HepG2 (cell line): ENCODE measurements at regions not wholly inside any gene's neighbourhood (a gene's known extent, or its start where the extent isn't known, plus 50 kb on each side); places are given as distances from the start of the nearest gene placed in this dataset.

Experiments used
- E2F1 ChIP-seq: sonication (generic); formaldehyde crosslinking; IDR thresholded peaks from 2 replicates; pipeline ENCODE4 v1.5.0; 2020; ENCODE audit warnings: missing genetic modification reagents
- FIP1L1 ChIP-seq: fragments of 200-400 bp; formaldehyde crosslinking; IDR thresholded peaks from 2 replicates; pipeline ENCODE4 v1.6.1; 2018; ENCODE audit warnings: low read depth, mild to moderate bottlenecking, low read length, moderate library complexity, borderline replicate concordance; ENCODE audit not compliant: insufficient read depth
- JUN ChIP-seq: sonication (generic); formaldehyde crosslinking; IDR thresholded peaks from 2 replicates; pipeline ENCODE4 v1.4.0; 2020; ENCODE audit warnings: mild to moderate bottlenecking, missing genetic modification reagents
- NFYC ChIP-seq: IDR thresholded peaks from 2 replicates; pipeline ENCODE4 v1.6.1; 2016; ENCODE audit warnings: missing genetic modification reagents, missing compliant biosample characterization
- USF2 ChIP-seq, 2 experiments: sonication (generic) in 1 of 2; formaldehyde crosslinking in 1 of 2; IDR thresholded peaks; 2 replicates each; pipeline versions ENCODE4 v1.5.1 to v1.6.1; 2011 to 2020; ENCODE audit warnings: borderline replicate concordance in 1 of 2, low read depth in 1 of 2, low read length in 1 of 2, mild to moderate bottlenecking in 1 of 2, missing genetic modification reagents in 1 of 2, moderate library complexity in 1 of 2
- XBP1 ChIP-seq: sonication (generic); formaldehyde crosslinking; IDR thresholded peaks from 2 replicates; pipeline ENCODE4 v1.5.0; 2020; ENCODE audit warnings: missing genetic modification reagents
- ZFX ChIP-seq: sonication (generic); formaldehyde crosslinking; IDR thresholded peaks from 2 replicates; pipeline ENCODE4 v1.4.0; 2020; ENCODE audit warnings: mild to moderate bottlenecking, low read depth, missing genetic modification reagents, moderate library complexity

DNA sequence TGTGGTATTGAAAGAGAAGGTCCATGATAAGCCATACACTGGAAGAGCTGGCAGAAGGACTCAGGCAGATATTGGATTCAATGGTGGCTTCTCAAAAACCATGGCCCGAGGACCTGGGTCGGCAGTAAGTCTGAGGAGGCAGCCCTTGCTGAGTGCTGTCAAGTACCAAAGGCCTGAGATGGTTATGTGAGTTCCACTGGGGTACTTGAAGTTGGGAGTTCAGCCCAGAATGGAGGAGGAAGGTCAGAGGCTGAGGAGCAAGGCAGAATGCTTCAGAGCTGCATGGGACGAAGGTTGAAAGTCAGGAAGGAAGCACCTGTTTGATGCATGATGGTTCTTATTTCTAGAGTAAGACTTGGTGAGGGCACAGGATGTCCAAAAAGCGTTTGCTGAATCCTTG is 194.9 kb downstream of the DIRAS2 start:
- TF ChIP-seq FIP1L1, result no peak
- no peak for TF ChIP-seq NFYC (CRISPR knock-in tag)
- no peak for TF ChIP-seq JUN
- no peak for TF ChIP-seq E2F1
- no peak for TF ChIP-seq XBP1
- TF ChIP-seq ZFX (CRISPR knock-in tag), result no peak
- TF ChIP-seq USF2 (IDR thresholded peaks at IDR 0.05; ENCODE audit: low read depth, low read length), result no peak
- no peak for TF ChIP-seq USF2 (CRISPR knock-in tag; IDR thresholded peaks at IDR 0.05; ENCODE audit: borderline replicate concordance)
